Lung (tissue), 11 donors: ENCODE measurements at regions not wholly inside any gene's neighbourhood (a gene's known extent, or its start where the extent isn't known, plus 50 kb on each side); places are given as distances from the start of the nearest gene placed in this dataset.

Source experiments
- ATAC-seq: fragments of 200-7000 bp; cut with Tn5 transposase; one replicate; pipeline ENCODE4 v1.9.1; 2020; ENCODE audit warnings: moderate number of reproducible peaks; ENCODE audit not compliant: insufficient read depth, low FRiP score
- DNase-seq, 3 donors: peaks; one replicate each; pipeline ENCODE4 v3.0.0-alpha.2; 2013 to 2017
- H3K27ac ChIP-seq, 2 donors: one replicate each; pipeline ENCODE4 v1.5.1; 2013; ENCODE audit warnings: mild to moderate bottlenecking in 2 of 2, moderate library complexity in 2 of 2, control low read depth in 1 of 2, inconsistent platforms in 1 of 2, low read depth in 1 of 2, low read length in 1 of 2
- H3K27me3 ChIP-seq, 3 donors: one replicate each; pipeline ENCODE4 v1.5.1; 2013; ENCODE audit warnings: low read length in 2 of 3; ENCODE audit not compliant: control insufficient read depth in 3 of 3, insufficient read depth in 3 of 3
- H3K36me3 ChIP-seq, 4 donors: one replicate each; pipeline ENCODE4 v1.5.1; 2013; ENCODE audit warnings: low read length in 4 of 4, mild to moderate bottlenecking in 1 of 4, moderate library complexity in 1 of 4; ENCODE audit not compliant: control insufficient read depth in 4 of 4, insufficient read depth in 4 of 4
- H3K4me1 ChIP-seq, 5 donors: one replicate each; pipeline ENCODE4 v1.5.1; 2013; ENCODE audit warnings: low read length in 5 of 5, mild to moderate bottlenecking in 2 of 5, moderate library complexity in 1 of 5; ENCODE audit not compliant: control insufficient read depth in 5 of 5, insufficient read depth in 5 of 5
- H3K4me3 ChIP-seq: one replicate; pipeline ENCODE4 v1.5.1; 2013; ENCODE audit warnings: mild to moderate bottlenecking, control low read depth, moderate library complexity
- H3K9ac ChIP-seq, 2 donors: one replicate each; pipeline ENCODE4 v1.5.1; 2013; ENCODE audit warnings: low read length in 2 of 2, control low read depth in 1 of 2; ENCODE audit not compliant: insufficient read depth in 1 of 2
- H3K9me3 ChIP-seq, 4 donors: one replicate each; pipeline ENCODE4 v1.5.1; 2013; ENCODE audit warnings: low read length in 3 of 4, mild to moderate bottlenecking in 1 of 4, moderate library complexity in 1 of 4; ENCODE audit not compliant: control insufficient read depth in 4 of 4, insufficient read depth in 3 of 4
- CTCF ChIP-seq: IDR thresholded peaks from 2 replicates; pipeline ENCODE4 v1.5.1; 2012; ENCODE audit warnings: mild to moderate bottlenecking; ENCODE audit errors: control extremely low read depth, extremely low read depth
- WGBS, 2 donors: extraction: QIAGEN DNeasy Blood & Tissue Kit; methylation state at CpG; one replicate each; pipeline ENCODE4 v1.1.7; 2013; 5-methylcytosine and 5-hydroxymethylcytosine counted together
- donor health status: control.
- donor health status: control.
- donor health status: Bipolar disorder and iron deficiency.
- donor health status: healthy.
- donor health status: DM: yes; HTN: yes; CAD: no.

GRCh38 chr22:49040111-49040510 is 787.6 kb downstream of the BRD1 start:
- Histone ChIP-seq H3K4me1 (no peaks in the 10 kb centered on the region), H3K9me3 (no peaks in the 10 kb centered on the region), H3K4me3 (no peak overlapping the region), H3K27me3 (peaks cover 0 to 5% (median 0%) of the 10 kb centered on the region in 3 donors), H3K36me3 (no peaks in the 10 kb centered on the region), H3K27ac (no peak overlapping the region), H3K9ac (no peak overlapping the region)
- ATAC-seq (no peak), DNase-seq (no peak)
- no peak for TF ChIP-seq CTCF
- WGBS, 2 donors = 61 to 81% methylated on average over 8 of the region's 8 CpGs

- no peak for ATAC-seq
- H3K9ac ChIP-seq = no peak overlapping the region
- H3K9me3 ChIP-seq = no peaks in the 10 kb centered on the region
- H3K27ac ChIP-seq = no peak overlapping the region
- no peak for DNase-seq
- WGBS, 2 donors = 75 to 80% methylated on average over 7 of the region's 7 CpGs
- H3K4me3 ChIP-seq = no peak overlapping the region
- no peaks in the 10 kb centered on the region for H3K36me3 ChIP-seq
- no peak for TF ChIP-seq CTCF
- H3K4me1 ChIP-seq = no peaks in the 10 kb centered on the region
- peaks cover 0 to 5% (median 0%) of the 10 kb centered on the region in 3 donors for H3K27me3 ChIP-seq
Observed at GRCh38 chr22:49039625-49040024, 788.0 kb downstream of the BRD1 start.

- no peak for DNase-seq
- 83 to 88% methylated on average over 14 of the region's 14 CpGs for WGBS, 2 donors
- no peak overlapping the region for H3K27ac ChIP-seq
Observed at GRCh38 chr22:49037701-49038245, 789.9 kb downstream of the BRD1 start.

More at GRCh38 chr22:49037701-49038245, 789.9 kb downstream of the BRD1 start:
- Histone ChIP-seq H3K36me3 (no peaks in the 10 kb centered on the region), H3K27me3 (peaks cover 0 to 4% (median under 1%) of the 10 kb centered on the region in 3 donors), H3K4me3 (no peak overlapping the region), H3K9me3 (no peaks in the 10 kb centered on the region), H3K4me1 (no peaks in the 10 kb centered on the region), H3K9ac (no peak overlapping the region)
- ATAC-seq = no peak
- TF ChIP-seq CTCF = no peak
